Heart left ventricle (tissue), 16 donors: ENCODE measurements at regions not wholly inside any gene's neighbourhood (a gene's known extent, or its start where the extent isn't known, plus 50 kb on each side); places are given as distances from the start of the nearest gene placed in this dataset.

Source experiments
- ATAC-seq, 4 donors: fragments of 200-7000 bp; cut with Tn5 transposase; one replicate each; pipeline ENCODE4 v1.9.1; 2020 to 2022; ENCODE audit warnings: moderate library complexity in 4 of 4, mild to moderate bottlenecking in 3 of 4, moderate number of reproducible peaks in 1 of 4
- DNase-seq, 5 donors: peaks; one replicate each; pipeline ENCODE4 v3.0.0-alpha.2; 2020
- H3K27ac ChIP-seq, 12 donors: fragments of 200-600 bp; sonication (generic) in 4 of 12; one replicate each; pipeline versions ENCODE4 v1.5.0 to v1.8.0; 2016 to 2022; ENCODE audit warnings: mild to moderate bottlenecking in 2 of 12
- H3K27me3 ChIP-seq, 9 donors: fragments of 200-600 bp; sonication (generic) in 2 of 9; one replicate each; pipeline versions ENCODE4 v1.5.1 to v1.8.0; 2016 to 2022; ENCODE audit warnings: mild to moderate bottlenecking in 3 of 9
- H3K36me3 ChIP-seq, 9 donors: fragments of 200-600 bp; sonication (generic) in 2 of 9; one replicate each; pipeline versions ENCODE4 v1.5.0 to v1.8.0; 2018 to 2022; ENCODE audit warnings: mild to moderate bottlenecking in 2 of 9
- H3K4me1 ChIP-seq, 12 donors: fragments of 200-600 bp; sonication (generic) in 4 of 12; one replicate each; pipeline versions ENCODE4 v1.5.0 to v1.8.0; 2016 to 2022; ENCODE audit warnings: mild to moderate bottlenecking in 3 of 12
- H3K4me3 ChIP-seq, 12 donors: fragments of 200-600 bp; sonication (generic) in 4 of 12; one replicate each; pipeline versions ENCODE4 v1.5.0 to v1.8.0; 2017 to 2022; ENCODE audit warnings: mild to moderate bottlenecking in 9 of 12, moderate library complexity in 4 of 12
- H3K9me3 ChIP-seq, 12 donors: fragments of 200-600 bp; sonication (generic) in 4 of 12; one replicate each; pipeline versions ENCODE4 v1.5.0 to v1.8.0; 2016 to 2022; ENCODE audit warnings: mild to moderate bottlenecking in 1 of 12
- POLR2A ChIP-seq, 2 donors: fragments of 450-650 bp; IDR thresholded peaks; one replicate each; pipeline ENCODE4 v1.6.1; 2017; ENCODE audit warnings: antibody characterized with exemption in 2 of 2, mild to moderate bottlenecking in 2 of 2, moderate library complexity in 2 of 2
- WGBS, 4 donors: extraction: QIAGEN DNeasy Blood & Tissue Kit in 2 of 4; methylation state at CpG; one replicate each; pipeline versions ENCODE4 v1.1.5 to v1.1.7; 2013 to 2018; 5-methylcytosine and 5-hydroxymethylcytosine counted together
- intact Hi-C, 10 donors: fragments of 100-400 bp; cut with DNase I; formaldehyde crosslinking; loops; one replicate each; pipeline versions ENCODE4 v1.11.1 to v1.14.2; 2022
- TF ChIP-seq, protein P1 (sequence below), 12 donors: fragments of 200-600 bp; sonication (generic) in 4 of 12; IDR thresholded peaks; one replicate each; pipeline versions ENCODE4 v1.5.0 to v1.8.0; 2018 to 2022; ENCODE audit warnings: antibody characterized with exemption in 12 of 12, mild to moderate bottlenecking in 5 of 12
- donor health status: ischemic (EF 13 %, LVEDD 7.1; RV severe dilation, severe dysfunction).
- donor health status: healthy with polysubstance abuse.
- donor health status: DM: no; HTN: yes; CAD: no.
- donor health status: DM: no; HTN: no; CAD: no.
- donor health status: ischemic (EF 25% LVEDD 6.9; RV normal size, moderate dysfunction).
- donor health status: ischemic (EF 25% LVEDD 5.7; RV mildly dilated, moderate dysfunction).
- donor health status: healthy.
- donor health status: DM: yes; HTN: yes; CAD: no.
- donor health status: ischemic (EF 35%, LVEDD 5.7; RV mildly dilated, moderate dysfunction).
- donor health status: nonischemic (EF 11% LVEDD 7.7; RV severe dilation, severe dysfunction).
- donor health status: DM: yes; HTN: yes; CAD: no.
- donor health status: PGD.
- donor health status: ischemic (EF 29% LVEDD 5.4; RV normal size, mild dysfunction).
- donor health status: nonischemic (EF 23%, LVEDD 6.1; RV moderate dilation, normal function).

GRCh38 chr1:58883888-58884482, 100.1 kb upstream of the JUN start:
- TF ChIP-seq, protein P1, sequence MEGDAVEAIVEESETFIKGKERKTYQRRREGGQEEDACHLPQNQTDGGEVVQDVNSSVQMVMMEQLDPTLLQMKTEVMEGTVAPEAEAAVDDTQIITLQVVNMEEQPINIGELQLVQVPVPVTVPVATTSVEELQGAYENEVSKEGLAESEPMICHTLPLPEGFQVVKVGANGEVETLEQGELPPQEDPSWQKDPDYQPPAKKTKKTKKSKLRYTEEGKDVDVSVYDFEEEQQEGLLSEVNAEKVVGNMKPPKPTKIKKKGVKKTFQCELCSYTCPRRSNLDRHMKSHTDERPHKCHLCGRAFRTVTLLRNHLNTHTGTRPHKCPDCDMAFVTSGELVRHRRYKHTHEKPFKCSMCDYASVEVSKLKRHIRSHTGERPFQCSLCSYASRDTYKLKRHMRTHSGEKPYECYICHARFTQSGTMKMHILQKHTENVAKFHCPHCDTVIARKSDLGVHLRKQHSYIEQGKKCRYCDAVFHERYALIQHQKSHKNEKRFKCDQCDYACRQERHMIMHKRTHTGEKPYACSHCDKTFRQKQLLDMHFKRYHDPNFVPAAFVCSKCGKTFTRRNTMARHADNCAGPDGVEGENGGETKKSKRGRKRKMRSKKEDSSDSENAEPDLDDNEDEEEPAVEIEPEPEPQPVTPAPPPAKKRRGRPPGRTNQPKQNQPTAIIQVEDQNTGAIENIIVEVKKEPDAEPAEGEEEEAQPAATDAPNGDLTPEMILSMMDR (IDR thresholded peaks at IDR 0.05) = no peak
- no peak for TF ChIP-seq POLR2A (IDR thresholded peaks at IDR 0.05)
- Histone ChIP-seq H3K9me3 (no peaks in the 10 kb centered on the region), H3K4me1 (peaks cover 5 to 77% (median 43%) of the 10 kb centered on the region in 12 donors), H3K4me3 (no peak overlapping the region), H3K27me3 (no peaks in the 10 kb centered on the region), H3K27ac (peak overlapping the region; percentile 11 to 85 (median 69)), H3K36me3 (no peaks in the 10 kb centered on the region)
- DNase-seq (no peak), ATAC-seq (peak in 3 of 4 donors; percentile 10 to 63 (median 33))
- WGBS, 4 donors = 26 to 44% (median 36%) methylated on average over 4 of the region's 4 CpGs
- intact Hi-C loops = loop anchor here in 4 of 10 donors (5.0 kb wide), 3 partner anchors 62 to 97 kb away; no protein-coding TSS in a partner anchor

- peaks cover 5 to 86% (median 43%) of the 10 kb centered on the region in 12 donors for H3K4me1 ChIP-seq
- intact Hi-C loops = loop anchor here in 5 of 10 donors (5.0 kb wide), 3 partner anchors 63 to 98 kb away; no protein-coding TSS in a partner anchor
These were observed 101.1 kb upstream of the JUN start for GRCh38 chr1:58884706-58885661.

DNA sequence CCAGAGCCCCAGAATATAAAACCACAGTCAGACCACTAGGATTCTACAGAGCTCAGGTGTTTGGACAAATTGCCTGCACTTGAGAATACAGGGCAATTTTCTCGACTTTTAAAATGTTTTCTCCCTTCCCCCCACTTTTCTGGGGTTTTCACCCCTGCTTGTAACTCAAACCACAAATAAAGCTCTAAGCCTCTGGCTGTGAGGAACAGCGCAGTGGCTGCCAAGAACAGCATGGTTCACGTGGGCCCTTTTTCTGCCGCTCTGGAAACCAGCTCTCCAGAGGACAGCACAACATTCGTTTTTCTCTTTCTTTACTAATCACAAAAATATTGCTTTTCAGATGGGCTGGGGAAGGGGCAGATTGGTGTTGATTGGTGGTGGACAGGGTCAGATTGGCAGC, 102.2 kb upstream of the JUN start:
- Histone ChIP-seq H3K4me3 (no peak overlapping the region), H3K27ac (peak overlapping the region in 10 of 12 donors; percentile 16 to 85 (median 60)), H3K27me3 (no peaks in the 10 kb centered on the region), H3K9me3 (no peaks in the 10 kb centered on the region), H3K4me1 (peaks cover 5 to 83% (median 43%) of the 10 kb centered on the region in 12 donors), H3K36me3 (no peaks in the 10 kb centered on the region)
- intact Hi-C loops = loop anchor here in 1 of 10 donors (5.0 kb wide), 1 partner anchor 64 kb away; no protein-coding TSS in a partner anchor
- ATAC-seq = peak; percentile 26 to 61 (median 43)
- DNase-seq = peak in 2 of 5 donors; percentile 58
- WGBS, 4 donors = 63 to 68% (median 67%) methylated on average over 5 of the region's 5 CpGs
- TF ChIP-seq, protein P1 (IDR thresholded peaks at IDR 0.05) = no peak
- TF ChIP-seq POLR2A (IDR thresholded peaks at IDR 0.05) = no peak

More at GRCh38 chr1:58884706-58885661, 101.1 kb upstream of the JUN start:
- WGBS, 4 donors = 51 to 66% (median 56%) methylated on average over 8 of the region's 8 CpGs
- ATAC-seq (peak in 2 of 4 donors; percentile 28 to 47), DNase-seq (no peak)
- Histone ChIP-seq H3K4me3 (no peak overlapping the region), H3K27ac (peak overlapping the region in 11 of 12 donors; percentile 18 to 85 (median 69)), H3K36me3 (no peaks in the 10 kb centered on the region), H3K9me3 (no peaks in the 10 kb centered on the region), H3K27me3 (no peaks in the 10 kb centered on the region)
- TF ChIP-seq POLR2A (IDR thresholded peaks at IDR 0.05) = no peak
- TF ChIP-seq, protein P1 (IDR thresholded peaks at IDR 0.05) = no peak
